K562 (cell line): ENCODE measurements at regions not wholly inside any gene's neighbourhood (a gene's known extent, or its start where the extent isn't known, plus 50 kb on each side); places are given as distances from the start of the nearest gene placed in this dataset.

Experiments
- CCAR2 ChIP-seq: fragments of 200-400 bp; formaldehyde crosslinking; IDR thresholded peaks from 2 replicates; pipeline ENCODE4 v1.6.1; 2017; ENCODE audit warnings: mild to moderate bottlenecking, low read depth, low read length
- E2F4 ChIP-seq: sonication (generic); formaldehyde crosslinking; IDR thresholded peaks from 2 replicates; pipeline ENCODE4 v1.8.0; 2022; ENCODE audit warnings: mild to moderate bottlenecking, low read depth, missing genetic modification reagents
- KLF16 ChIP-seq: IDR thresholded peaks from 2 replicates; pipeline ENCODE4 v1.6.1; 2016; ENCODE audit warnings: antibody characterized with exemption
- NKRF ChIP-seq: fragments of 450-650 bp; IDR thresholded peaks from 2 replicates; pipeline ENCODE4 v1.6.1; 2016; ENCODE audit warnings: borderline replicate concordance
- RERE ChIP-seq: sonication (generic); formaldehyde crosslinking; IDR thresholded peaks from 2 replicates; pipeline ENCODE4 v1.8.0; 2023; ENCODE audit warnings: missing genetic modification reagents, mild to moderate bottlenecking, borderline replicate concordance
- ZNF707 ChIP-seq: fragments of 250-450 bp; sonication (Bioruptor Pico); conservative IDR thresholded peaks from 2 replicates; pipeline ENCODE4 v1.8.0; 2022; ENCODE audit warnings: inconsistent platforms, mild to moderate bottlenecking, moderate library complexity

DNA sequence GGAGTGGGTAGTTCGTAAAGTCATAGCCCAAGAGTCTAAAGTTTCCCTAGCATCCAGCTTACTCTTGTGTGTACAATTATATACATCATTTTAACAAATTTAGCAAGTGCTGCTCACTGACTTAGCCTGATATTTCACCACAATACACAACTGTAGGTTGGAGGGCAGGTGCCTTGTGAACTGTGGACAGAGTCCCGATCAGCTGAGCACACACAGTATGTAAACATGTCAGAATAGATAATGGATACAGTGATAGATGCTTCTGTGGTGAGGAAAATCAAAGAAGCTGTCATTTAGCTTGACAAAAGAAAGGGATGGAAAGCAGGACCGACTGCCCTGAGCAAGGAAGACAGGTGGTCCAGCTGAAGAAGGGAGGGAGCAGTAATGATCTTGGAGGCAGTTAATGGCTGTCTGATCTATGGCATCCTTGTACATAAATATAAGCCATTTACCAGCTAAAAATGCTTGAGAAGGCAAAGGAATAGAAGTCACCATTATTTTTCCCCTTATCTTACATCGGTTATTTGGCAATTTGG, 372.8 kb upstream of the UBE2E3 start:
- TF ChIP-seq RERE (CRISPR knock-in tag) = no peak
- no peak for TF ChIP-seq CCAR2
- no peak for TF ChIP-seq KLF16
- TF ChIP-seq E2F4 (CRISPR knock-in tag) = no peak
- no peak for TF ChIP-seq NKRF
- TF ChIP-seq ZNF707 (CRISPR knock-in tag) = no peak
